ENCODE measurements at regions not wholly inside any gene's neighbourhood (a gene's known extent, or its start where the extent isn't known, plus 50 kb on each side); places are given as distances from the start of the nearest gene placed in this dataset.
"Not testable (repeated sequence)": the region's sequence is repeated elsewhere in the genome, so short reads cannot be mapped to it uniquely, and the experiment has no call there.

- H3K4me3 ChIP-seq: no peak overlapping the region
- H3K4me1 ChIP-seq: no peaks in the 10 kb centered on the region
- TF ChIP-seq POLR2A (IDR thresholded peaks at IDR 0.05) (no peak), CTCF (IDR thresholded peaks at IDR 0.05) (no peak)
- intact Hi-C loops (cut with DNase I; ENCODE audit: low total_unique reads): no loop called here
- DNase-seq: no peak
- no peaks in the 10 kb centered on the region for H3K9me3 ChIP-seq
- no peak overlapping the region for H3K27ac ChIP-seq
- H3K36me3 ChIP-seq: no peaks in the 10 kb centered on the region
- H3K27me3 ChIP-seq: no peaks in the 10 kb centered on the region
Measured at GRCh38 chr16:60087530-60087929, 1353.4 kb upstream of the GOT2 start.

- DNase-seq; intact Hi-C loops (cut with DNase I; ENCODE audit: low total_unique reads): not testable (repeated sequence)
Measured at GRCh38 chr16:60078819-60079218, 1344.7 kb upstream of the GOT2 start.

GRCh38 chr16:60077861-60078260 is 1343.7 kb upstream of the GOT2 start:
- no peak overlapping the region for H3K4me3 ChIP-seq
- TF ChIP-seq CTCF (IDR thresholded peaks at IDR 0.05) (no peak), POLR2A (IDR thresholded peaks at IDR 0.05) (no peak)
- H3K27ac ChIP-seq: no peak overlapping the region
- H3K36me3 ChIP-seq: no peaks in the 10 kb centered on the region
- H3K9me3 ChIP-seq: no peaks in the 10 kb centered on the region
- H3K4me1 ChIP-seq: no peaks in the 10 kb centered on the region
- intact Hi-C loops (cut with DNase I; ENCODE audit: low total_unique reads): no loop called here
- no peak for DNase-seq
- no peaks in the 10 kb centered on the region for H3K27me3 ChIP-seq

More at GRCh38 chr16:60078819-60079218, 1344.7 kb upstream of the GOT2 start:
- H3K36me3 ChIP-seq, H3K4me3 ChIP-seq, H3K27ac ChIP-seq, H3K4me1 ChIP-seq, H3K9me3 ChIP-seq, H3K27me3 ChIP-seq: not testable (repeated sequence)

GRCh38 chr16:60074378-60074777 is 1340.3 kb upstream of the GOT2 start:
- intact Hi-C loops (cut with DNase I; ENCODE audit: low total_unique reads): no loop called here
- DNase-seq: no peak
- Histone ChIP-seq H3K9me3 (no peaks in the 10 kb centered on the region), H3K27me3 (no peaks in the 10 kb centered on the region), H3K4me3 (no peak overlapping the region), H3K4me1 (no peaks in the 10 kb centered on the region), H3K36me3 (no peaks in the 10 kb centered on the region), H3K27ac (no peak overlapping the region)
- TF ChIP-seq POLR2A (IDR thresholded peaks at IDR 0.05) (no peak), CTCF (IDR thresholded peaks at IDR 0.05) (no peak)

GRCh38 chr16:60073376-60073775 is 1339.3 kb upstream of the GOT2 start:
- TF ChIP-seq CTCF (IDR thresholded peaks at IDR 0.05): no peak
- Histone ChIP-seq H3K9me3 (no peaks in the 10 kb centered on the region), H3K36me3 (no peaks in the 10 kb centered on the region), H3K4me3 (no peak overlapping the region), H3K4me1 (no peaks in the 10 kb centered on the region), H3K27ac (no peak overlapping the region), H3K27me3 (no peaks in the 10 kb centered on the region)
- intact Hi-C loops (cut with DNase I; ENCODE audit: low total_unique reads): no loop called here
- DNase-seq: no peak

GRCh38 chr16:60064026-60064425 is 1329.9 kb upstream of the GOT2 start:
- Histone ChIP-seq H3K4me1 (no peaks in the 10 kb centered on the region), H3K27ac (no peak overlapping the region), H3K4me3 (no peak overlapping the region), H3K36me3 (no peaks in the 10 kb centered on the region), H3K9me3 (no peaks in the 10 kb centered on the region), H3K27me3 (no peaks in the 10 kb centered on the region)
- no peak for DNase-seq
- TF ChIP-seq CTCF (IDR thresholded peaks at IDR 0.05): no peak
- TF ChIP-seq POLR2A (IDR thresholded peaks at IDR 0.05): no peak
- intact Hi-C loops (cut with DNase I; ENCODE audit: low total_unique reads): no loop called here

Measured in uterus (tissue), 3 donors.